SU-DHL-6 (cell line): ENCODE measurements at regions not wholly inside any gene's neighbourhood (a gene's known extent, or its start where the extent isn't known, plus 50 kb on each side); places are given as distances from the start of the nearest gene placed in this dataset.

Source experiments
- CTCF ChIP-seq: fragments of 200-600 bp; sonication (generic); IDR thresholded peaks from one replicate; pipeline ENCODE4 v1.5.1; 2017; ENCODE audit warnings: antibody characterized with exemption, mild to moderate bottlenecking, low read length, moderate library complexity; ENCODE audit not compliant: insufficient read depth, poor library complexity, severe bottlenecking
- EZH2phosphoT487 ChIP-seq: fragments of 200-600 bp; sonication (generic), shearing (Covaris generic); conservative IDR thresholded peaks from 2 replicates; pipeline ENCODE4 v1.6.1; 2018; ENCODE audit warnings: mild to moderate bottlenecking, antibody characterized with exemption, low read length, moderate library complexity, mixed read lengths

DNA sequence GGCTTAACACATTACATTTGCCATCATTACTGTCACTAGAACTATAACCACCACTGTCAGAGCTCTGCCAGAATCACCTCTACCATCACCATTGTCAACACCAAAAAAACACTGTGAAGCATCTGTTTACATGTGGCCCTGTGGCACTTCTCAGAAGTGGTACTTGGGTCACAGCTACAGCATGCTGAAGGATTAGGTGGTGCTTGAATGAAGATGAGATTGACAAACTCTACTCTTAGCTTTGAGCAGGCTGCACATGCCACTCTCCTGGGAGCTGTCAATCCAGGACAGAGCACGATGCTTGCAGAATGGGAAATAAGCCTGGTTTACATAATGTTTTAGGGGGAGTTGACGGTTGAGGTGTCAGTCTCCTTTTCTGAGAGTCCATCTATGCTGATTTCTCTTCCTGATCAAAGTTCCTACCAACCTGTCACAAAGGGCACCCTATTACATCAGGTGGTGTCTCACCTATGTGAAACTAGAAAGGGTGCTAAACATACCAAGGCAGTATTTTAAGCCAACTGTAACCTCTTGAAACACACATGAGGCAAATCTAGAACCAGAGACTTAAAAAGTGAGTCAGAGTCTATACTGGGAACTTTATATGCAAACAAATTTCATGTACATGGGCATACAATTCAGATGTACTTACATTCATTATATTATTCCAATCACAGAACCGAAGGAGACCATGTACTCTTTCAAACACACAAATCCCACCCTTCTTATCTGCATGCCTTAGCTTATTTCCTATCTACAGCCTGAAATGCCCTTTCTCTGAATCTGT, 258.7 kb downstream of the EMP1 start:
- no peak for TF ChIP-seq CTCF
- no peak for TF ChIP-seq EZH2phosphoT487
